Body of pancreas (tissue), 4 donors: ENCODE measurements at regions not wholly inside any gene's neighbourhood (a gene's known extent, or its start where the extent isn't known, plus 50 kb on each side); places are given as distances from the start of the nearest gene placed in this dataset.

Source experiments
- POLR2A ChIP-seq, 3 donors: fragments of 450-650 bp; IDR thresholded peaks; one replicate each; pipeline ENCODE4 v1.6.1; 2016; ENCODE audit warnings: antibody characterized with exemption in 3 of 3, mild to moderate bottlenecking in 2 of 3
- TF ChIP-seq, protein P1 (sequence below), 7 experiments: fragments of 450-650 bp in 4 of 7; fragments of 200-600 bp in 3 of 7; sonication (generic) in 3 of 7; IDR thresholded peaks; one replicate each; pipeline ENCODE4 v1.5.1; 2016 to 2019; ENCODE audit warnings: antibody characterized with exemption in 7 of 7

DNA sequence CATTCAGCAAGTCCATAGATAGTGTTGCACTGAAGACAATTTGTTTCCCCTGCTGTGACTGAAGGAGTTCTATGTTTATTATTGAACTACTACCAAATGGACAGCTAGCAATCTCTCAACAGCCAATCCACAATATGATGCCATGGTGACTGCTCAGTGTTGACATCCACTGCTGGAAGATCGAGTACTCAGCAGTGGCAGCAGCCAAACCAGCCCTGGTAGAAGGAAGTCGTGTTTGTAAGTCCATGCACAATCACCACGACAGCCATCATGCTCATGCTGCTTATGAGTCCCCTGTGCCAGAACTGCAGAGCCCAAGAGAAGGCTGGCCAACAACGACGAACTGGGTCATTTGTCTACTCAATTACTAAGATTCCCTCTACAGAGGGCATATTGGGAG, 66.4 kb downstream of the OSR1 start:
- TF ChIP-seq, protein P1, sequence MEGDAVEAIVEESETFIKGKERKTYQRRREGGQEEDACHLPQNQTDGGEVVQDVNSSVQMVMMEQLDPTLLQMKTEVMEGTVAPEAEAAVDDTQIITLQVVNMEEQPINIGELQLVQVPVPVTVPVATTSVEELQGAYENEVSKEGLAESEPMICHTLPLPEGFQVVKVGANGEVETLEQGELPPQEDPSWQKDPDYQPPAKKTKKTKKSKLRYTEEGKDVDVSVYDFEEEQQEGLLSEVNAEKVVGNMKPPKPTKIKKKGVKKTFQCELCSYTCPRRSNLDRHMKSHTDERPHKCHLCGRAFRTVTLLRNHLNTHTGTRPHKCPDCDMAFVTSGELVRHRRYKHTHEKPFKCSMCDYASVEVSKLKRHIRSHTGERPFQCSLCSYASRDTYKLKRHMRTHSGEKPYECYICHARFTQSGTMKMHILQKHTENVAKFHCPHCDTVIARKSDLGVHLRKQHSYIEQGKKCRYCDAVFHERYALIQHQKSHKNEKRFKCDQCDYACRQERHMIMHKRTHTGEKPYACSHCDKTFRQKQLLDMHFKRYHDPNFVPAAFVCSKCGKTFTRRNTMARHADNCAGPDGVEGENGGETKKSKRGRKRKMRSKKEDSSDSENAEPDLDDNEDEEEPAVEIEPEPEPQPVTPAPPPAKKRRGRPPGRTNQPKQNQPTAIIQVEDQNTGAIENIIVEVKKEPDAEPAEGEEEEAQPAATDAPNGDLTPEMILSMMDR (IDR thresholded peaks at IDR 0.05) = no peak
- TF ChIP-seq POLR2A (IDR thresholded peaks at IDR 0.05) = no peak
